ENCODE measurements at regions not wholly inside any gene's neighbourhood (a gene's known extent, or its start where the extent isn't known, plus 50 kb on each side); places are given as distances from the start of the nearest gene placed in this dataset.

GRCh38 chr3:105119801-105120340, 246.8 kb upstream of the ALCAM start:
- Histone ChIP-seq H2AFZ (ENCODE audit: low read length) (no peak overlapping the region), H3K4ac (ENCODE audit: low read length) (no peak overlapping the region), H2AK5ac (ENCODE audit: low read depth, low read length) (no peak overlapping the region), H3K18ac (ENCODE audit: low read length) (no peak overlapping the region), H2BK15ac (ENCODE audit: low read length) (no peak overlapping the region), H2BK12ac (ENCODE audit: low read length) (no peak overlapping the region), H3K4me2 (ENCODE audit: insufficient read depth, low read length, poor library complexity, severe bottlenecking) (no peak overlapping the region), H3K27me3 (ENCODE audit: control insufficient read depth in 3 of 3, insufficient read depth in 3 of 3, low read depth in 1 of 3, low read length in 3 of 3) (no peaks in the 10 kb centered on the region), H3K36me3 (replicated peaks in 1 of 2; ENCODE audit: control insufficient read depth in 2 of 2, insufficient read depth in 2 of 2, low read length in 2 of 2) (no peaks in the 10 kb centered on the region), H2BK5ac (ENCODE audit: low read length) (no peak overlapping the region), H3K4me3 (ENCODE audit: low read length in 2 of 2) (no peak overlapping the region), H4K91ac (ENCODE audit: low read depth, low read length, poor library complexity) (no peak overlapping the region), H3K9ac (ENCODE audit: low read depth, low read length, poor library complexity) (no peak overlapping the region), H3K23ac (ENCODE audit: low read depth, low read length, poor library complexity) (no peak overlapping the region), H2BK120ac (ENCODE audit: low read depth, low read length) (no peak overlapping the region), H3K4me1 (ENCODE audit: control insufficient read depth in 2 of 2, insufficient read depth in 1 of 2, low read depth in 1 of 2, low read length in 2 of 2) (no peaks in the 10 kb centered on the region), H3K14ac (ENCODE audit: low read length) (no peak overlapping the region), H3K9me3 (replicated peaks in 1 of 2; ENCODE audit: control insufficient read depth in 2 of 2, insufficient read depth in 1 of 2, low read depth in 1 of 2, low read length in 2 of 2) (no peaks in the 10 kb centered on the region), H3K27ac (replicated peaks; ENCODE audit: low read length) (no peak overlapping the region), H3K79me1 (ENCODE audit: low read depth, low read length) (no peaks in the 10 kb centered on the region), H4K8ac (ENCODE audit: low read depth, low read length) (no peak overlapping the region)
- no peak for DNase-seq (ENCODE audit: low spot score)
- no CpG with 5 or more reads among the region's 4 CpGs for WGBS, 2 donors (ENCODE audit: extremely low coverage in 2 of 2, insufficient read length in 2 of 2, insufficient replicate concordance in 1 of 2)

GRCh38 chr3:105130911-105131310, 235.8 kb upstream of the ALCAM start:
- no peak overlapping the region for H2BK5ac ChIP-seq (ENCODE audit: low read length)
- no CpG with 5 or more reads among the region's 3 CpGs for WGBS, 2 donors (ENCODE audit: extremely low coverage in 2 of 2, insufficient read length in 2 of 2, insufficient replicate concordance in 1 of 2)

DNA sequence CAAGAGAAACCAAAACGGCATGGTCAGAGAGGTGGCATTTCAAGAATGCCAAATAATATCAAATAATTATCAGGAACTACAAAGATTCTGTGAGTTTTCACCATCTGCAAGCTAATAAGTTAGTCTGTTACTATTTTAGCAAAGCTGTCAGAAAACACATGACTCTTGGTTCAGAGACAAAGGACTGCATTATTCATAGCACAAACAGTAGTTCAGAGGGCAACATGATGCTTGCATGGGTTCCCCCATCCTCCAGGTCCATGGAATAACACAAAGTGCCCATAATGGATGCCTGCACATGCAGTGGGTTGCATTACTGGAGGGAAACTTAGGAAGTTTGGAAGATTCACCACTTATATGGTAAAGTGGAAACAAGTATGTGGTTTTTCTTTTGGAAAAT, 228.8 kb upstream of the ALCAM start:
- Histone ChIP-seq H3K27me3 (ENCODE audit: control insufficient read depth in 3 of 3, insufficient read depth in 3 of 3, low read depth in 1 of 3, low read length in 3 of 3) (no peaks in the 10 kb centered on the region), H2BK120ac (ENCODE audit: low read depth, low read length) (no peak overlapping the region), H3K36me3 (replicated peaks in 1 of 2; ENCODE audit: control insufficient read depth in 2 of 2, insufficient read depth in 2 of 2, low read length in 2 of 2) (no peaks in the 10 kb centered on the region), H3K9ac (ENCODE audit: low read depth, low read length, poor library complexity) (no peak overlapping the region), H3K79me1 (ENCODE audit: low read depth, low read length) (no peaks in the 10 kb centered on the region), H2AK5ac (ENCODE audit: low read depth, low read length) (no peak overlapping the region), H2BK5ac (ENCODE audit: low read length) (no peak overlapping the region), H3K23ac (ENCODE audit: low read depth, low read length, poor library complexity) (no peak overlapping the region), H2BK12ac (ENCODE audit: low read length) (no peak overlapping the region), H3K14ac (ENCODE audit: low read length) (no peak overlapping the region), H2BK15ac (ENCODE audit: low read length) (no peak overlapping the region), H3K4me3 (ENCODE audit: low read length in 2 of 2) (no peak overlapping the region), H4K8ac (ENCODE audit: low read depth, low read length) (no peak overlapping the region), H3K4me1 (ENCODE audit: control insufficient read depth in 2 of 2, insufficient read depth in 1 of 2, low read depth in 1 of 2, low read length in 2 of 2) (peaks cover 2 to 8% of the 10 kb centered on the region in 2 donors), H2AFZ (ENCODE audit: low read length) (peak overlapping the region; percentile 38), H3K4me2 (ENCODE audit: insufficient read depth, low read length, poor library complexity, severe bottlenecking) (no peak overlapping the region), H3K27ac (replicated peaks; ENCODE audit: low read length) (no peak overlapping the region), H3K18ac (ENCODE audit: low read length) (no peak overlapping the region), H3K4ac (ENCODE audit: low read length) (no peak overlapping the region), H3K9me3 (replicated peaks in 1 of 2; ENCODE audit: control insufficient read depth in 2 of 2, insufficient read depth in 1 of 2, low read depth in 1 of 2, low read length in 2 of 2) (peaks cover 0 to 1% of the 10 kb centered on the region in 2 donors), H4K91ac (ENCODE audit: low read depth, low read length, poor library complexity) (no peak overlapping the region)
- no CpG with 5 or more reads among the region's 1 CpG for WGBS, 2 donors (ENCODE audit: extremely low coverage in 2 of 2, insufficient read length in 2 of 2, insufficient replicate concordance in 1 of 2)
- DNase-seq (ENCODE audit: low spot score), result no peak

More at GRCh38 chr3:105130911-105131310, 235.8 kb upstream of the ALCAM start:
- Histone ChIP-seq H2AFZ (ENCODE audit: low read length) (no peak overlapping the region), H3K79me1 (ENCODE audit: low read depth, low read length) (no peaks in the 10 kb centered on the region), H3K36me3 (replicated peaks in 1 of 2; ENCODE audit: control insufficient read depth in 2 of 2, insufficient read depth in 2 of 2, low read length in 2 of 2) (no peaks in the 10 kb centered on the region), H4K8ac (ENCODE audit: low read depth, low read length) (no peak overlapping the region), H3K4me1 (ENCODE audit: control insufficient read depth in 2 of 2, insufficient read depth in 1 of 2, low read depth in 1 of 2, low read length in 2 of 2) (peaks cover 2 to 3% of the 10 kb centered on the region in 2 donors), H3K23ac (ENCODE audit: low read depth, low read length, poor library complexity) (no peak overlapping the region), H2BK12ac (ENCODE audit: low read length) (no peak overlapping the region), H3K14ac (ENCODE audit: low read length) (no peak overlapping the region), H3K9me3 (replicated peaks in 1 of 2; ENCODE audit: control insufficient read depth in 2 of 2, insufficient read depth in 1 of 2, low read depth in 1 of 2, low read length in 2 of 2) (peaks cover 0 to 15% of the 10 kb centered on the region in 2 donors), H3K27ac (replicated peaks; ENCODE audit: low read length) (no peak overlapping the region), H3K27me3 (ENCODE audit: control insufficient read depth in 3 of 3, insufficient read depth in 3 of 3, low read depth in 1 of 3, low read length in 3 of 3) (no peaks in the 10 kb centered on the region), H3K4me2 (ENCODE audit: insufficient read depth, low read length, poor library complexity, severe bottlenecking) (no peak overlapping the region), H3K9ac (ENCODE audit: low read depth, low read length, poor library complexity) (no peak overlapping the region), H3K4ac (ENCODE audit: low read length) (no peak overlapping the region), H2AK5ac (ENCODE audit: low read depth, low read length) (no peak overlapping the region), H3K18ac (ENCODE audit: low read length) (no peak overlapping the region), H3K4me3 (ENCODE audit: low read length in 2 of 2) (no peak overlapping the region), H2BK120ac (ENCODE audit: low read depth, low read length) (no peak overlapping the region), H4K91ac (ENCODE audit: low read depth, low read length, poor library complexity) (no peak overlapping the region), H2BK15ac (ENCODE audit: low read length) (no peak overlapping the region)
- DNase-seq (ENCODE audit: low spot score), result no peak

DNA sequence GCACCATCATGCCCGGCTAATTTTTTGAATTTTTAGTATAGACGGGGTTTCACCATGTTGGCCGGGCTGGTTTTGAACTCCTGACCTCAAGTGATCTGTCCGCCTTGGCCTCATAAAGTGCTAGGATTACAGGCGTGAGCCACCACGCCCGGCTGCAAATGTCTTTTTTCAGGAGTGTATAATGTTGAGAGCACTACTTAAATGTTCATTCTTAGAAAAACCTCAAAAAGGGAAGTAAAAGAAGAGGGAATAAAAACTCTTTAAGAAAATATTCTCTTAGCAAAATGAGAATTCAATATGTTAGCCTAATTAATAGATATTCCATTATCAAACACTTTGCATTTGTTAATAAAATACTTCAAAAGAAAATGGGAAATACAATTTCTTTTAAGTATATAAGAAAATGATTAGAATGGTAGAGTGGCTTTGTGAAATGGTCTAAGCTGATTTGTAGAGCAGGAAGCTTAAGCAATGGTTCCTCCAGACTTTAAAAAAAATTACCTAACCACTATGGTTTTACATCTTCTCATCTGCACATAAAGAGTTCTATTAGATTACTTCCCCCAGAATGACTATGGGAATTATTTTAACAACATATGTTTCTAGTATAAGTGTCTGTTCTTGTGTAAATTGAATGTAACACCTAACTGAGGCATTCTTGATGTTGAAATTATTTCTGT, 226.7 kb upstream of the ALCAM start:
- no CpG with 5 or more reads among the region's 7 CpGs for WGBS, 2 donors (ENCODE audit: extremely low coverage in 2 of 2, insufficient read length in 2 of 2, insufficient replicate concordance in 1 of 2)
- Histone ChIP-seq H3K4me3 (ENCODE audit: low read length in 2 of 2) (no peak overlapping the region), H3K23ac (ENCODE audit: low read depth, low read length, poor library complexity) (no peak overlapping the region), H4K8ac (ENCODE audit: low read depth, low read length) (no peak overlapping the region), H2AK5ac (ENCODE audit: low read depth, low read length) (no peak overlapping the region), H2BK12ac (ENCODE audit: low read length) (no peak overlapping the region), H3K9ac (ENCODE audit: low read depth, low read length, poor library complexity) (no peak overlapping the region), H3K4ac (ENCODE audit: low read length) (no peak overlapping the region), H3K27me3 (ENCODE audit: control insufficient read depth in 3 of 3, insufficient read depth in 3 of 3, low read depth in 1 of 3, low read length in 3 of 3) (no peaks in the 10 kb centered on the region), H3K14ac (ENCODE audit: low read length) (no peak overlapping the region), H2BK15ac (ENCODE audit: low read length) (no peak overlapping the region), H3K18ac (ENCODE audit: low read length) (no peak overlapping the region), H2BK5ac (ENCODE audit: low read length) (no peak overlapping the region), H4K91ac (ENCODE audit: low read depth, low read length, poor library complexity) (no peak overlapping the region), H3K9me3 (replicated peaks in 1 of 2; ENCODE audit: control insufficient read depth in 2 of 2, insufficient read depth in 1 of 2, low read depth in 1 of 2, low read length in 2 of 2) (peaks cover 0 to 1% of the 10 kb centered on the region in 2 donors), H3K4me2 (ENCODE audit: insufficient read depth, low read length, poor library complexity, severe bottlenecking) (no peak overlapping the region), H2AFZ (ENCODE audit: low read length) (no peak overlapping the region), H2BK120ac (ENCODE audit: low read depth, low read length) (no peak overlapping the region), H3K27ac (replicated peaks; ENCODE audit: low read length) (no peak overlapping the region), H3K79me1 (ENCODE audit: low read depth, low read length) (no peaks in the 10 kb centered on the region), H3K4me1 (ENCODE audit: control insufficient read depth in 2 of 2, insufficient read depth in 1 of 2, low read depth in 1 of 2, low read length in 2 of 2) (peaks cover 1 to 6% of the 10 kb centered on the region in 2 donors), H3K36me3 (replicated peaks in 1 of 2; ENCODE audit: control insufficient read depth in 2 of 2, insufficient read depth in 2 of 2, low read length in 2 of 2) (no peaks in the 10 kb centered on the region)
- no peak for DNase-seq (ENCODE audit: low spot score)
